DOHH2 (cell line): ENCODE measurements at regions not wholly inside any gene's neighbourhood (a gene's known extent, or its start where the extent isn't known, plus 50 kb on each side); places are given as distances from the start of the nearest gene placed in this dataset.

Experiments
- EZH2phosphoT487 ChIP-seq: fragments of 200-600 bp; sonication (generic); IDR thresholded peaks from 2 replicates; pipeline ENCODE4 v1.6.1; 2017; ENCODE audit warnings: borderline replicate concordance, mild to moderate bottlenecking, antibody characterized with exemption, low read length, moderate library complexity, mixed read lengths
- TF ChIP-seq, protein P1 (sequence below): fragments of 200-600 bp; sonication (generic); IDR thresholded peaks from one replicate; pipeline ENCODE4 v1.5.1; 2014; ENCODE audit warnings: antibody characterized with exemption, mild to moderate bottlenecking, low read depth, low read length; ENCODE audit not compliant: poor library complexity, severe bottlenecking

DNA sequence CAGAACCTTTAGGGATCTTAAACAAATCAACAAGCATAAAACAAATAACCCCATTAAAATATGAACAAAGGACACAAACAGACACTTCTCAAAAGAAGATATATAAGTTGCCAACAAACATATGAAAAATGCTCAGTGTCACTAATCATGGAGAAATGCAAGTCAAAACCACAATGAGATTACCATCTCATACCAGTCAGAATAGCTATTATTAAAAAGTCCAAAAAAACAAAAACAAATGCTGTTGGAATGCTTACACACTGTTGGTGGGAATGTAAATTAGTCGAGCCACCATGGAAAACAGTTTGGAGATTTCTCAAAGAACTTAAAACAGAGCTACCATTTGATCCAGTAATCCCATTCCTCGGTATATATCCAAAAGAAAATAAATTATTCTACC is 423.6 kb downstream of the OTOL1 start:
- TF ChIP-seq, protein P1, sequence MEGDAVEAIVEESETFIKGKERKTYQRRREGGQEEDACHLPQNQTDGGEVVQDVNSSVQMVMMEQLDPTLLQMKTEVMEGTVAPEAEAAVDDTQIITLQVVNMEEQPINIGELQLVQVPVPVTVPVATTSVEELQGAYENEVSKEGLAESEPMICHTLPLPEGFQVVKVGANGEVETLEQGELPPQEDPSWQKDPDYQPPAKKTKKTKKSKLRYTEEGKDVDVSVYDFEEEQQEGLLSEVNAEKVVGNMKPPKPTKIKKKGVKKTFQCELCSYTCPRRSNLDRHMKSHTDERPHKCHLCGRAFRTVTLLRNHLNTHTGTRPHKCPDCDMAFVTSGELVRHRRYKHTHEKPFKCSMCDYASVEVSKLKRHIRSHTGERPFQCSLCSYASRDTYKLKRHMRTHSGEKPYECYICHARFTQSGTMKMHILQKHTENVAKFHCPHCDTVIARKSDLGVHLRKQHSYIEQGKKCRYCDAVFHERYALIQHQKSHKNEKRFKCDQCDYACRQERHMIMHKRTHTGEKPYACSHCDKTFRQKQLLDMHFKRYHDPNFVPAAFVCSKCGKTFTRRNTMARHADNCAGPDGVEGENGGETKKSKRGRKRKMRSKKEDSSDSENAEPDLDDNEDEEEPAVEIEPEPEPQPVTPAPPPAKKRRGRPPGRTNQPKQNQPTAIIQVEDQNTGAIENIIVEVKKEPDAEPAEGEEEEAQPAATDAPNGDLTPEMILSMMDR: no peak
- no peak for TF ChIP-seq EZH2phosphoT487
